SK-N-MC (cell line): ENCODE measurements at regions not wholly inside any gene's neighbourhood (a gene's known extent, or its start where the extent isn't known, plus 50 kb on each side); places are given as distances from the start of the nearest gene placed in this dataset.

Experiments
- EZH2 ChIP-seq: fragments of 200-600 bp; sonication (generic); IDR thresholded peaks from one replicate; pipeline ENCODE4 v1.6.1; 2017; ENCODE audit warnings: antibody characterized with exemption
- FOXP2 ChIP-seq: optimal IDR thresholded peaks from 2 replicates; pipeline ENCODE3; 2011; ENCODE audit warnings: mild to moderate bottlenecking, moderate library complexity; ENCODE audit not compliant: insufficient read depth; ENCODE audit errors: extremely low read length, control extremely low read depth
- POLR2AphosphoS5 ChIP-seq: IDR thresholded peaks from 2 replicates; pipeline ENCODE4 v1.6.1; 2012; ENCODE audit warnings: mild to moderate bottlenecking, low read depth, low read length, borderline replicate concordance

DNA sequence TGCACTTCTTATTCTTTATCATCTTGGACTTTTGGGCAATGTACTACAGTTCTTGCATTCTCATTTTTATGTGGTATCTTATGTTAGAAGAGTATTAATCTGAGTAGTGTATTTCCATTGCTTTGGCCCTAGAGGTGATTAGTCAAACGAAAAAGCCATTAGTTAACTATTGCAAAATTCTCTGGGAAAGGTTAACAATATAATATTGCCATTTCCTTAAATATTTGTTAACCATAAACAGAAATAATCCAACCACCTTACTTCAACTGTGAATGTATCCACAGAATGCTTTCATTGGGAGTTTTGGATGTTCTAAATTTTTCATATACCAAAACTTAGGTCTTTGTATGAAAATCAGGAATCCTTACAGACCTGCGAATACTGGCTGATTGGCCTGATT, 294.6 kb upstream of the UGT8 start:
- TF ChIP-seq EZH2 (no peak), POLR2AphosphoS5 (no peak), FOXP2 (no peak)
